GM23338 (cell line): ENCODE measurements at regions not wholly inside any gene's neighbourhood (a gene's known extent, or its start where the extent isn't known, plus 50 kb on each side); places are given as distances from the start of the nearest gene placed in this dataset.

Experiments used
- ATAC-seq: fragments of 200-7000 bp; cut with Tn5 transposase; 3 replicates; pipeline ENCODE4 v1.9.1; 2020
- DNase-seq: peaks from one replicate; pipeline ENCODE4 v3.0.0-alpha.2; 2015; ENCODE audit warnings: low spot score
- H2AFZ ChIP-seq: fragments of 200-600 bp; sonication (generic); 2 replicates; pipeline ENCODE4 v1.8.0; 2016; ENCODE audit warnings: antibody characterized with exemption, mild to moderate bottlenecking, moderate library complexity
- H3F3A ChIP-seq: fragments of 200-600 bp; sonication (generic); replicated peaks from 2 replicates; pipeline ENCODE4 v1.8.0; 2017; ENCODE audit warnings: antibody characterized with exemption, mixed run types, low read depth
- H3K27ac ChIP-seq: fragments of 200-600 bp; sonication (generic); 2 replicates; pipeline ENCODE4 v1.6.1; 2016; ENCODE audit warnings: low read depth
- H3K27me3 ChIP-seq: fragments of 200-600 bp; sonication (generic); 2 replicates; pipeline ENCODE4 v1.8.0; 2016; ENCODE audit warnings: mild to moderate bottlenecking, mixed run types, moderate library complexity; ENCODE audit not compliant: insufficient read depth
- H3K36me3 ChIP-seq: fragments of 200-600 bp; sonication (generic); 2 replicates; pipeline ENCODE4 v1.8.0; 2016; ENCODE audit warnings: mild to moderate bottlenecking; ENCODE audit not compliant: insufficient read depth
- H3K4me1 ChIP-seq: fragments of 200-600 bp; sonication (generic); 2 replicates; pipeline ENCODE4 v1.8.0; 2016; ENCODE audit warnings: mild to moderate bottlenecking, moderate library complexity; ENCODE audit not compliant: insufficient read depth
- H3K4me2 ChIP-seq: fragments of 200-600 bp; sonication (generic); 2 replicates; pipeline ENCODE4 v1.7.1; 2017; ENCODE audit warnings: mixed run types
- H3K4me3 ChIP-seq: fragments of 200-600 bp; sonication (generic); 2 replicates; pipeline ENCODE4 v1.6.1; 2016; ENCODE audit warnings: mixed run types
- H3K79me2 ChIP-seq: fragments of 200-600 bp; sonication (generic); replicated peaks from 2 replicates; pipeline ENCODE4 v1.8.0; 2017; ENCODE audit warnings: mild to moderate bottlenecking; ENCODE audit not compliant: insufficient read depth
- H3K9me2 ChIP-seq: fragments of 200-600 bp; sonication (generic); 2 replicates; pipeline ENCODE4 v1.8.0; 2017; ENCODE audit not compliant: insufficient read depth
- H4K20me1 ChIP-seq: fragments of 200-600 bp; sonication (generic); replicated peaks from 2 replicates; pipeline ENCODE4 v1.8.0; 2017; ENCODE audit warnings: mild to moderate bottlenecking; ENCODE audit not compliant: insufficient read depth
- H3K27ac Mint-ChIP-seq: 2 replicates; pipeline ENCODE4 v1.8.0; 2020; ENCODE audit warnings: inconsistent platforms, mild to moderate bottlenecking, moderate library complexity, mixed read lengths
- H3K27me3 Mint-ChIP-seq: 3 replicates; pipeline ENCODE4 v1.8.0; 2022; ENCODE audit warnings: low read depth, mild to moderate bottlenecking, moderate library complexity, mixed read lengths, inconsistent platforms; ENCODE audit not compliant: insufficient read depth, poor library complexity
- H3K36me3 Mint-ChIP-seq: 3 replicates; pipeline ENCODE4 v1.8.0; 2021; ENCODE audit warnings: low read depth, mild to moderate bottlenecking, inconsistent platforms, moderate library complexity, mixed read lengths
- H3K4me1 Mint-ChIP-seq: 3 replicates; pipeline ENCODE4 v1.8.0; 2020; ENCODE audit warnings: mild to moderate bottlenecking, inconsistent platforms, mixed read lengths
- H3K4me3 Mint-ChIP-seq: 3 replicates; pipeline ENCODE4 v1.8.0; 2021; ENCODE audit warnings: moderate library complexity, mild to moderate bottlenecking, inconsistent platforms, mixed read lengths
- H3K9me3 Mint-ChIP-seq: 3 replicates; pipeline ENCODE4 v1.8.0; 2020; ENCODE audit warnings: moderate library complexity, mild to moderate bottlenecking, inconsistent platforms, mixed read lengths
- CREB1 ChIP-seq: fragments of 250-450 bp; sonication (Bioruptor Pico); IDR thresholded peaks from 2 replicates; pipeline ENCODE4 v1.5.0; 2020; ENCODE audit warnings: low read depth, mild to moderate bottlenecking, moderate library complexity
- EZH2 ChIP-seq: fragments of 200-600 bp; sonication (generic); IDR thresholded peaks from one replicate; pipeline ENCODE4 v1.8.0; 2017; ENCODE audit warnings: antibody characterized with exemption, mild to moderate bottlenecking, low read depth; ENCODE audit not compliant: unreplicated experiment
- EZH2phosphoT487 ChIP-seq: fragments of 200-600 bp; sonication (generic); IDR thresholded peaks from one replicate; pipeline ENCODE4 v1.8.1; 2018; ENCODE audit warnings: antibody characterized with exemption; ENCODE audit not compliant: unreplicated experiment
- JUNB ChIP-seq: IDR thresholded peaks from one replicate; pipeline ENCODE4 v1.6.1; 2016; ENCODE audit warnings: antibody characterized with exemption; ENCODE audit not compliant: unreplicated experiment
- NANOG ChIP-seq: IDR thresholded peaks from 2 replicates; pipeline ENCODE4 v1.6.1; 2016; ENCODE audit warnings: antibody characterized with exemption, borderline replicate concordance
- POLR2AphosphoS5 ChIP-seq: IDR thresholded peaks from 2 replicates; pipeline ENCODE4 v1.6.1; 2016; ENCODE audit warnings: antibody characterized with exemption, low read depth
- REST ChIP-seq: IDR thresholded peaks from one replicate; pipeline ENCODE4 v1.6.1; 2018; ENCODE audit warnings: antibody characterized with exemption; ENCODE audit not compliant: unreplicated experiment
- STAT1 ChIP-seq: IDR thresholded peaks from one replicate; pipeline ENCODE4 v1.6.1; 2016; ENCODE audit warnings: antibody characterized with exemption; ENCODE audit not compliant: unreplicated experiment
- ZNF114 ChIP-seq: fragments of 250-450 bp; sonication (Bioruptor Pico); IDR thresholded peaks from 2 replicates; pipeline ENCODE4 v1.5.0; 2020; ENCODE audit warnings: mild to moderate bottlenecking, moderate library complexity
- ZNF331 ChIP-seq: fragments of 250-450 bp; sonication (Bioruptor Pico); IDR thresholded peaks from 2 replicates; pipeline ENCODE4 v1.5.0; 2020; ENCODE audit warnings: low read depth, mild to moderate bottlenecking, moderate library complexity
- TF ChIP-seq, protein P1 (sequence below): fragments of 250-450 bp; sonication (Bioruptor Pico); IDR thresholded peaks from 2 replicates; pipeline ENCODE4 v1.5.0; 2020; ENCODE audit warnings: mild to moderate bottlenecking, moderate library complexity
- TF ChIP-seq, protein P2 (sequence below): IDR thresholded peaks from 2 replicates; pipeline ENCODE4 v1.6.1; 2016; ENCODE audit warnings: antibody characterized with exemption
- TF ChIP-seq, protein P3 (sequence below), 2 experiments: fragments of 200-600 bp in 1 of 2; sonication (generic) in 1 of 2; conservative IDR thresholded peaks; 2 replicates each; pipeline versions ENCODE4 v1.5.1 to v1.6.1; 2016 to 2017; ENCODE audit warnings: antibody characterized with exemption in 2 of 2, low read depth in 2 of 2, mild to moderate bottlenecking in 2 of 2, moderate library complexity in 1 of 2

GRCh38 chr1:60861961-60862567, 220.3 kb upstream of the NFIA start:
- peak overlapping the region; percentile 60 for H3K27ac Mint-ChIP-seq
- Histone ChIP-seq H3K4me3 (no peak overlapping the region), H3K36me3 (no peaks in the 10 kb centered on the region), H3K79me2 (no peaks in the 10 kb centered on the region), H4K20me1 (no peaks in the 10 kb centered on the region), H3F3A (no peaks in the 10 kb centered on the region), H2AFZ (peak overlapping the region; percentile 18; the same call in 1 of the 2 replicates), H3K4me1 (peaks cover 27% of the 10 kb centered on the region), H3K27me3 (no peaks in the 10 kb centered on the region), H3K27ac (no peak overlapping the region), H3K4me2 (peak overlapping the region; percentile 3; the same call in 1 of the 2 replicates), H3K9me2 (peaks cover 5% of the 10 kb centered on the region; the same call in 1 of the 2 replicates)
- DNase-seq (peak; percentile 17), ATAC-seq (no peak)
- H3K36me3 Mint-ChIP-seq, result no peaks in the 10 kb centered on the region
- TF ChIP-seq POLR2AphosphoS5, result no peak
- TF ChIP-seq CREB1 (CRISPR knock-in tag), result no peak
- TF ChIP-seq EZH2phosphoT487, result no peak
- TF ChIP-seq REST, result no peak
- no peak for TF ChIP-seq STAT1
- no peak for TF ChIP-seq EZH2
- TF ChIP-seq, protein P1, sequence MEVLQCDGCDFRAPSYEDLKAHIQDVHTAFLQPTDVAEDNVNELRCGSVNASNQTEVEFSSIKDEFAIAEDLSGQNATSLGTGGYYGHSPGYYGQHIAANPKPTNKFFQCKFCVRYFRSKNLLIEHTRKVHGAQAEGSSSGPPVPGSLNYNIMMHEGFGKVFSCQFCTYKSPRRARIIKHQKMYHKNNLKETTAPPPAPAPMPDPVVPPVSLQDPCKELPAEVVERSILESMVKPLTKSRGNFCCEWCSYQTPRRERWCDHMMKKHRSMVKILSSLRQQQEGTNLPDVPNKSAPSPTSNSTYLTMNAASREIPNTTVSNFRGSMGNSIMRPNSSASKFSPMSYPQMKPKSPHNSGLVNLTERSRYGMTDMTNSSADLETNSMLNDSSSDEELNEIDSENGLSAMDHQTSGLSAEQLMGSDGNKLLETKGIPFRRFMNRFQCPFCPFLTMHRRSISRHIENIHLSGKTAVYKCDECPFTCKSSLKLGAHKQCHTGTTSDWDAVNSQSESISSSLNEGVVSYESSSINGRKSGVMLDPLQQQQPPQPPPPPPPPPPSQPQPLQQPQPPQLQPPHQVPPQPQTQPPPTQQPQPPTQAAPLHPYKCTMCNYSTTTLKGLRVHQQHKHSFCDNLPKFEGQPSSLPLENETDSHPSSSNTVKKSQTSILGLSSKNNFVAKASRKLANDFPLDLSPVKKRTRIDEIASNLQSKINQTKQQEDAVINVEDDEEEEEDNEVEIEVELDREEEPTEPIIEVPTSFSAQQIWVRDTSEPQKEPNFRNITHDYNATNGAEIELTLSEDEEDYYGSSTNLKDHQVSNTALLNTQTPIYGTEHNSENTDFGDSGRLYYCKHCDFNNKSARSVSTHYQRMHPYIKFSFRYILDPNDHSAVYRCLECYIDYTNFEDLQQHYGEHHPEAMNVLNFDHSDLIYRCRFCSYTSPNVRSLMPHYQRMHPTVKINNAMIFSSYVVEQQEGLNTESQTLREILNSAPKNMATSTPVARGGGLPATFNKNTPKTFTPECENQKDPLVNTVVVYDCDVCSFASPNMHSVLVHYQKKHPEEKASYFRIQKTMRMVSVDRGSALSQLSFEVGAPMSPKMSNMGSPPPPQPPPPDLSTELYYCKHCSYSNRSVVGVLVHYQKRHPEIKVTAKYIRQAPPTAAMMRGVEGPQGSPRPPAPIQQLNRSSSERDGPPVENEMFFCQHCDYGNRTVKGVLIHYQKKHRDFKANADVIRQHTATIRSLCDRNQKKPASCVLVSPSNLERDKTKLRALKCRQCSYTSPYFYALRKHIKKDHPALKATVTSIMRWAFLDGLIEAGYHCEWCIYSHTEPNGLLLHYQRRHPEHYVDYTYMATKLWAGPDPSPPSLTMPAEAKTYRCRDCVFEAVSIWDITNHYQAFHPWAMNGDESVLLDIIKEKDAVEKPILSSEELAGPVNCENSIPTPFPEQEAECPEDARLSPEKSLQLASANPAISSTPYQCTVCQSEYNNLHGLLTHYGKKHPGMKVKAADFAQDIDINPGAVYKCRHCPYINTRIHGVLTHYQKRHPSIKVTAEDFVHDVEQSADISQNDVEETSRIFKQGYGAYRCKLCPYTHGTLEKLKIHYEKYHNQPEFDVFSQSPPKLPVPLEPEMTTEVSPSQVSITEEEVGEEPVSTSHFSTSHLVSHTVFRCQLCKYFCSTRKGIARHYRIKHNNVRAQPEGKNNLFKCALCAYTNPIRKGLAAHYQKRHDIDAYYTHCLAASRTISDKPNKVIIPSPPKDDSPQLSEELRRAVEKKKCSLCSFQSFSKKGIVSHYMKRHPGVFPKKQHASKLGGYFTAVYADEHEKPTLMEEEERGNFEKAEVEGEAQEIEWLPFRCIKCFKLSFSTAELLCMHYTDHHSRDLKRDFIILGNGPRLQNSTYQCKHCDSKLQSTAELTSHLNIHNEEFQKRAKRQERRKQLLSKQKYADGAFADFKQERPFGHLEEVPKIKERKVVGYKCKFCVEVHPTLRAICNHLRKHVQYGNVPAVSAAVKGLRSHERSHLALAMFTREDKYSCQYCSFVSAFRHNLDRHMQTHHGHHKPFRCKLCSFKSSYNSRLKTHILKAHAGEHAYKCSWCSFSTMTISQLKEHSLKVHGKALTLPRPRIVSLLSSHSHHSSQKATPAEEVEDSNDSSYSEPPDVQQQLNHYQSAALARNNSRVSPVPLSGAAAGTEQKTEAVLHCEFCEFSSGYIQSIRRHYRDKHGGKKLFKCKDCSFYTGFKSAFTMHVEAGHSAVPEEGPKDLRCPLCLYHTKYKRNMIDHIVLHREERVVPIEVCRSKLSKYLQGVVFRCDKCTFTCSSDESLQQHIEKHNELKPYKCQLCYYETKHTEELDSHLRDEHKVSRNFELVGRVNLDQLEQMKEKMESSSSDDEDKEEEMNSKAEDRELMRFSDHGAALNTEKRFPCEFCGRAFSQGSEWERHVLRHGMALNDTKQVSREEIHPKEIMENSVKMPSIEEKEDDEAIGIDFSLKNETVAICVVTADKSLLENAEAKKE (CRISPR knock-in tag), result no peak
- TF ChIP-seq ZNF331 (CRISPR knock-in tag), result no peak
- TF ChIP-seq, protein P2, sequence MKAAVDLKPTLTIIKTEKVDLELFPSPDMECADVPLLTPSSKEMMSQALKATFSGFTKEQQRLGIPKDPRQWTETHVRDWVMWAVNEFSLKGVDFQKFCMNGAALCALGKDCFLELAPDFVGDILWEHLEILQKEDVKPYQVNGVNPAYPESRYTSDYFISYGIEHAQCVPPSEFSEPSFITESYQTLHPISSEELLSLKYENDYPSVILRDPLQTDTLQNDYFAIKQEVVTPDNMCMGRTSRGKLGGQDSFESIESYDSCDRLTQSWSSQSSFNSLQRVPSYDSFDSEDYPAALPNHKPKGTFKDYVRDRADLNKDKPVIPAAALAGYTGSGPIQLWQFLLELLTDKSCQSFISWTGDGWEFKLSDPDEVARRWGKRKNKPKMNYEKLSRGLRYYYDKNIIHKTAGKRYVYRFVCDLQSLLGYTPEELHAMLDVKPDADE, result no peak
- no peak for TF ChIP-seq ZNF114 (CRISPR knock-in tag)
- no peak for TF ChIP-seq NANOG
- TF ChIP-seq JUNB, result no peak
- TF ChIP-seq, protein P3, sequence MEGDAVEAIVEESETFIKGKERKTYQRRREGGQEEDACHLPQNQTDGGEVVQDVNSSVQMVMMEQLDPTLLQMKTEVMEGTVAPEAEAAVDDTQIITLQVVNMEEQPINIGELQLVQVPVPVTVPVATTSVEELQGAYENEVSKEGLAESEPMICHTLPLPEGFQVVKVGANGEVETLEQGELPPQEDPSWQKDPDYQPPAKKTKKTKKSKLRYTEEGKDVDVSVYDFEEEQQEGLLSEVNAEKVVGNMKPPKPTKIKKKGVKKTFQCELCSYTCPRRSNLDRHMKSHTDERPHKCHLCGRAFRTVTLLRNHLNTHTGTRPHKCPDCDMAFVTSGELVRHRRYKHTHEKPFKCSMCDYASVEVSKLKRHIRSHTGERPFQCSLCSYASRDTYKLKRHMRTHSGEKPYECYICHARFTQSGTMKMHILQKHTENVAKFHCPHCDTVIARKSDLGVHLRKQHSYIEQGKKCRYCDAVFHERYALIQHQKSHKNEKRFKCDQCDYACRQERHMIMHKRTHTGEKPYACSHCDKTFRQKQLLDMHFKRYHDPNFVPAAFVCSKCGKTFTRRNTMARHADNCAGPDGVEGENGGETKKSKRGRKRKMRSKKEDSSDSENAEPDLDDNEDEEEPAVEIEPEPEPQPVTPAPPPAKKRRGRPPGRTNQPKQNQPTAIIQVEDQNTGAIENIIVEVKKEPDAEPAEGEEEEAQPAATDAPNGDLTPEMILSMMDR (conservative IDR thresholded peaks at IDR 0.05; ENCODE audit: low read depth in 2 of 2), result no peak
- H3K4me1 Mint-ChIP-seq, result peaks cover 38% of the 10 kb centered on the region
- peaks cover 3% of the 10 kb centered on the region for H3K27me3 Mint-ChIP-seq
- no peak overlapping the region for H3K4me3 Mint-ChIP-seq
- H3K9me3 Mint-ChIP-seq, result no peaks in the 10 kb centered on the region
